Urothelium cell line (cell line): ENCODE measurements at regions not wholly inside any gene's neighbourhood (a gene's known extent, or its start where the extent isn't known, plus 50 kb on each side); places are given as distances from the start of the nearest gene placed in this dataset.

Source experiments
- DNase-seq: peaks from one replicate; pipeline ENCODE4 v3.0.0; 2011; ENCODE audit warnings: low spot score, mixed read lengths
- FAIRE-seq: peaks from 2 replicates; lab custom pipeline; 2011; peaks lifted over from hg19 to GRCh38; lab: Jason Lieb, UNC

DNA sequence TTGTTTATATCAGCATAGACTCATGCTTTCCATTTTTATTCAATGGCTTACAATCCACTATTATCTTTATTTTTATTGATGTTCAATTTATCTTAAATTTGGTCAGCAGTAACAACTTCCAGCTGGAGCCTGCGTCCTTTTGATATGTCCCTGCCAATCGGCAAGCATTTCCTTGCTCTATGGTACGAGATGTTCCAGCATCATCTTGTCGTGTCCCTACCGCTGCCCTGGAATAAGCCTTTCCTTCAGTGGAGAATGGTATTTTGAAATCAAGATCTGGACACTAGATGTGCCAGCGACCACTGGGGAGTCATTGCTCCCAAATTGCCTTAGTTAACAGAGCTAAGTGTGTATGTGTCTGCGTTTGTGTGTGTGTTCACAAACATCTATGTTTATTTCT, 151.6 kb upstream of the RGMB start:
- FAIRE-seq (no peak), DNase-seq (no peak)

DNA sequence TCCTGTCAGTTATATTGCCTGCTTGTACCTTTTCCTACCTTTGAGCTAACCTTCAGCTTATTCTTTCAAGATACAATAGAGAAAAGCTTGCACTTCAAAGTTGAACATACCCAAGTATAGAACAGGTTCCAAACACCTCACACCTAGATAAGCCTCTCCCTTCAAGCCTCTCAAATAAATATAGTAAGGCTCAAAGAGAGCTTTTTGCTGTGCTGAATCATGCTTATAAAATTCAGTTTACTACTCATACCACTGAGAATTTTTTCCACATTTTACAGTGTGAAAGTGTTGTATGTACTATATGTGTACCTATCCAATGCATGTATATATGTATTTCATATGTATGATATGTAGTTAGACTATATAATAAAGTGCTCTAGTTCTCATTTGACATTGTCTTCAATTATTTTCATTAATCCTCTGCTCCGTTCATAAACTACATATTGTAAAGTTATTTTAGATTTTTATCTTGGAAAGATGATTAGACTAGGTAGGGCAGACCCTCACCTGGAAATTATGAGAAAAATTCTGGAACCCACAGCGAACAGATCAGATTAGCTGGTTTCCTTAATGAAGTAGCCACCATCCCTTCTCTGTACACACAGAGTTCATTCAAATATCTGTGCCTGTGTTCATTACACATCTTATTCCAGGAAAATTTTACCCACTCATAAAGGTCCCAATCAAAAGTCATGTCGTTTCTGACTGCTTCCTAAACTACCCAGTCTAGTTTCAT, 149.2 kb upstream of the RGMB start:
- FAIRE-seq, result no peak

DNA sequence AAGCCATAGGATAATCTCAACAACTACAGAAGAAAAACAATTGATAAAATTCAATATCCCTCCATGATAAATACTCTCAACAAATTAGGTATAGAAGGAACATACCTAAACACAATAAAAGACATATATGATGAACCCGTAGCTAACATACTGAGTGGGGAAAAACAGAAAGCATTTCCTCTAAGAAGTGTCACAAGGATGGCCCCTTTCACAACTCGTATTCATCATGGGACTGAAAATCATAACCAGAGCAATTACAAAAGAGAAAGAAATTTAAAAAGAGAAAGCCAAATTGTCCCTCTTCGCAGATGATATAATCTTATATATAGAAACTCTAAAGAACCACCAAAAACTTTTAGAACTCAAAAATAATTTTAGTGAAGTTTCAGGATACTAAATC, 146.3 kb upstream of the RGMB start:
- DNase-seq (no peak), FAIRE-seq (no peak)

More for the DNA sequence above, 149.2 kb upstream of the RGMB start:
- no peak for DNase-seq

- no peak for DNase-seq
- FAIRE-seq, result no peak
These were observed 142.8 kb upstream of the RGMB start for GRCh38 chr5:98630621-98631020.

DNA sequence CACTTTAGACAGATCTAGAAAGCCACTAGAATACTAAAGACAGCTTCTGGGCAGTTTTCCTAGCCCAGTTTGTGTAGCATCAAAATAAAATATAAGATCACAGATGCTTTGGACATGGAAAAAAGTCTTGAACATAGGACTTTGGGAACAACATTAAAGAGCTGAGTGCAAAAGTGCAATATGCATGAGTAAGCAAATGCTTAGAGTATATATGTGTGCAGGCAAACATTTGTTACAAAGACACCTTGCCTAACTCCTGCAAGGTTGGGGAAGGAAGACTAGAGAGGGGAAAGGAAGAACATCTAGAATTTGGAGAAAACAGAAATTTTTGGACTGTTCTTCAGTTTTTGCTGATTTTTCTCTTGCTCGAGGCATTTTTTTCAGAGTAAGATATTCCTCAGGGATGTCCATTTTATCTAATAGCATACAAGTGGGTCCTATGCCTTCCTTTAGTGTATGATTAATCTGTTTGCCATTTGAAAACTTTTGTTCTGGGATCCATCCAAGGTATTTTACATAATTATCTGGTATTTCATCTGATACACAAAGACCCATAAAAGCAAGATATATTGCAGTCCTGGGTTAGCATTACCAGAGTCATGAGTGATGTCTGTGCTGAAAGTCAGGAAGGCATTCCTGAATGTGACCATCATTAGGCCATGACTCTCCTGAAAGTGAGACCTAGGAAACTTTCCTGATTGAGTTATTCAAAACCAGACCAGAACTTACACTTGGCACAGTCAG, 142.0 kb upstream of the RGMB start:
- peak; percentile 17 for DNase-seq
- FAIRE-seq, result no peak

DNA sequence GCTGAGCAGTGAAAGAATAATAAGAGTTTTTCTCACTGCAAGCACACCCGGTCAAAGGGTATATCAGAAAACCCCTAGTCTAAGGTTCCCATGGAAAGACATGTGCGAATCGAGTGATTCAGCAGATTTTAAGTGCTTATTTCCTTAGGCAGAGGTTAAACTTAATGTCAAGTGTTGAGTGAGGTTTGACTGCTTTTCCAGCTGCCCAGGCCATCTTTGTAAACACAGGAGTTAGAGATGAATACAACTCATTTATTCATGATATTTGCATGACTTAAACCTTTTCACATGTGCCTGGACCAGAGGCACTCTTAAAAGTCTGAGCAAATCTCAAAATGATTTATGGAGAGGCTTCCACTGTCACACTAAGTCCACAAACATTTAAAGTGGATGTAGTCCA, 137.8 kb upstream of the RGMB start:
- FAIRE-seq (no peak), DNase-seq (no peak)

GRCh38 chr5:98637116-98637515, 136.3 kb upstream of the RGMB start:
- FAIRE-seq (no peak), DNase-seq (no peak)

GRCh38 chr5:98637557-98637956, 135.9 kb upstream of the RGMB start:
- no peak for DNase-seq
- no peak for FAIRE-seq

GRCh38 chr5:98638111-98638510, 135.4 kb upstream of the RGMB start:
- DNase-seq (no peak), FAIRE-seq (no peak)

- no peak for DNase-seq
- no peak for FAIRE-seq
These were observed 134.8 kb upstream of the RGMB start for GRCh38 chr5:98638701-98639100.

DNA sequence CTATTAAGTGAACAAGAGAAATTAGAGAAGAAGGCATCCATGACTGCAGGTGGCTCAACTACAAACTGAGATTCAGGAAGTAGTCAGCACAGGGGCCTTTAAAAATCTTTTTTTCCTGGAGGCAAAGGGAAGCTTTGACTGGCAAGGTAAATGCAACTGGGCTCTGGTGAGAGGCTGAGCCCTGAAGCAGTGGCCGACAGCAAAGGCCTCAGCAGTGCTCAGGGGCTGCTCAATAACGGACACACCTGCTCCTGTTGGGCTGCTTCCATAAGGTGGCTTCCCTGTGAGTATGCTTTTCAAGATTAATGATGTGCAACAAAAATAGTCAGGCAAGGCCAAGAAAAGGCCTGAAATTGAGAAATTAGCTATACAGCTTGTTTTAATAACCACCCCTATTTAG, 134.2 kb upstream of the RGMB start:
- FAIRE-seq (no peak), DNase-seq (no peak)

DNA sequence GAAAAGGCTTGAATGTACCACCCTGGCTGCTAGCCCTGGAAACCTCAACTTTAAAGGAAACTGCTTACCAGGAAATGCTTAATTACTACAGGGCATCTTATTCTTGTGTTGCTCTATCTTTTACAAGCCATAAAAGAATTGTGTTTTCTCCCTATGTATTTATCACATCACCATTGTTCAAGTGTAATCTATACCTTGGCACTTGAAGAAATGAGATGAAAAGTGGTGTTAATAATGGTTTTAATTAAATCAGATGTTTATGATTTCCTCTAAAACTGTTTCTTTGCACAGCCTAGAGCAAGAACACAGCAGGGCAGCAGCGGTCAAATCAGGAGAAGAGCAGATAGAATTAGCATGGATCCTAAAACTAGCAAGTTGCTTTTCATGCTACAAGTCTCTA, 131.8 kb upstream of the RGMB start:
- DNase-seq, result no peak
- no peak for FAIRE-seq

DNA sequence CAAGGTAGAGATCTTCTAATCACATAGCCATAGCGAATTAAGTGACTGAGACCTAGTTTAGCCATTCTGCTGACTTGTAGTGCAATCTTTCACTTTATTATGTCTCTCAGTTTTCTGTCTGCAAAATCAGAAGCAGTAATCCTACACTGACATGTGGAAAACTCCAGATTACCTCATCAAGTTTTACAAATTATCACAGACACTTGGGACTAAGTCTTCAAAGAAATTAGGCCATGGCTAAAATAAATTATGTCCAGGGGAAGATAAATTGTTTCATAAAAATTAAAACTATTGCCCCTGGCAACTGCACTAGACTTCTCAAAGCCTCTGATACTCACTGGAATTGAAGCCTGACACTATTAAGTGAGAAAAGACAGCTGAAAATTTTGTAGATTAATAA, 129.9 kb upstream of the RGMB start:
- FAIRE-seq (no peak), DNase-seq (no peak)

DNA sequence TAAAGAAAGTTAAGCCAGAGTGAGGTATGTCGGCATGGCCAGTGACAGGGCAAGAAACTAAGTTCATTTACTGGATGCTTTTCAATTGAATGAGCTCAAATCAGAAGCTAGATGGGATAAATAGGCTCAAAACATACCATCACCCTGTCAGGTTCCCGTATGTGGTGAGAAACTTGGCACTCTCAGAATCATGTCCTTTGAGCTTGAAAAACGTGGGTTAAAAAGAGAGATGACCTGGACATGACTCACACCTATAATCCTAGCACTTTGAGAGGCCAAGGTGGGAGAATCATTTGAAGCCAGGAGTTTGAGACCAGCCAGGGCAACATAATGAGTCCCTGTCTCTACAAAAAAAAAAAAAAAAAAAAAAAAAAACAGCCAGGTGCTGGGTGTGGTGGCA, 121.7 kb upstream of the RGMB start:
- FAIRE-seq (no peak), DNase-seq (no peak)

GRCh38 chr5:98656125-98656795, 117.2 kb upstream of the RGMB start:
- FAIRE-seq (no peak), DNase-seq (no peak)

DNA sequence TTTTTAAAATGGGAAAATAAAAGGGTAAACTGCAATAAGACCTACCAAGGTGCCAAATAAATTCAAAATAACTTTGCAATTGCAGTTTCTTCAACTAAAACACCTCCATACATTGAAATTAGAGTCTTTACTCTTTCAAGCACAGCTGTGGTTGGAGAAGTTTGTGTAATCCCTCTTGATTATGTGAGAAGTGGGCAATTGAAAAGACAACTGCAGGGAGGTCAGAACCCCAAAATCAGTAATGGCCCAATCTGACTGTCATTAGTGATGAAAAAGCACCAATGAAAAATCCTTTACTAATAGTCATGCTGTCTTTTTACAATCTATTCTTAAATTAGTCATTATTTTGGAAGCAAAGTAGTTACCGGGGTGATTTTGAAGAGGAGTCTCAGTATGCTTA, 116.7 kb upstream of the RGMB start:
- no peak for FAIRE-seq
- no peak for DNase-seq

DNA sequence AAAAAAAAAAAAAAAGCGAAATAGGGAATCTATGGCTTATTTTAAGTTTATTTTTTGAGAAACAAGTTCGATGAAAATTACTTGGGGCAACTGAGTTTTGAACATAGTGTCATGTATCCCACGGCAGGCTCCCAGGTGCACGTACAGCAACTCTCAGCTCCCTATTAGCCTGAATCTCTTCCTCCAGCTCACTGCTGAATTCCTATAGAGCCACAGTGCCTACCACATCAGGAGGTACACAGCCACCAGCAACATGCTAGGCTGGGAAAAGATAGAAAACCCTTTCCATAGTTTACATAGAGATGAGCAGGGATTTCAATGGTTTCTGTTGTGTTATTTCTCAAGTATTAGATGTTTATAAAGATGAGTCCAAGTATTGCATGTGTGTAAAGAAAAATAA, 115.9 kb upstream of the RGMB start:
- no peak for FAIRE-seq
- no peak for DNase-seq

DNA sequence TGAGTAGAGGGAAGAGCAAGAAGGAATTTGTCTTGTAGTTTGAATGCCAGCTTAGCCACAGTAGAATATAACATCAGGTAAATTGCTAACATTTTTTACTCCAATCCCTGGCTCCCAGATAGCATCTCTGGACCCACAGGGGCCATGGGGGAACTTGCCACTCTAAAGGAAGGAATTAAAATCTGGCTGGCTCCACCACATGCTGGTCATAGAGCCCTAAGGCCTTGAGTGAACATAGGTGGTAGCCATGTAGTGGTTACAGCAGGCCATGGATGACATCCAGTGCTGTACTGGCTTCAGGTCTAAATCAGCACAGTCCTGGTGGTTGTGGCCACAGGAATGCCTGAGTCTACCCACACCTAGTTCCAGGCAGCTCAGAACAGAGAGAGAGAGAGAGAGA, 109.9 kb upstream of the RGMB start:
- no peak for FAIRE-seq
- DNase-seq, result no peak

DNA sequence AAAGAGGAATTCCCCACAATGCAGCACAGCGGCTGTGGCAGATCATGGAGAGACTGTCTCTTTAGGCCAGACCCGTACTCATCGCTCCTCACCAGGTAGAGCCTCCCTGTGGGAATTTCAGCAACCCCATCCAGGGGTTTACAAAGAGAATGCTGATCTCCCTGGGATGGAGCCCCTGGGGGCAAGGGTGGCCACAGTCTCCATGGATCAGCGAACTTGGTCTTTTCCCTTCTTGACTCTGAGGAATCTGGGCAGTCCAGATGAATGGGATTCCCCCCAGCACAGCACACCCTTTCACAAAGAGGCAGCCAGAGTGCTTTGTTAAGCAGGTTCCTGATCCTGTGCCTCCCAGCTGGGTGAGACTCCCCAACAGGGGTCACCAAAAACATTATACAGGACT, 108.7 kb upstream of the RGMB start:
- DNase-seq, result no peak
- FAIRE-seq, result no peak

- DNase-seq (no peak), FAIRE-seq (no peak)
These were observed 93.5 kb upstream of the RGMB start for GRCh38 chr5:98679963-98680362.

- DNase-seq (no peak), FAIRE-seq (no peak)
These were observed 83.5 kb upstream of the RGMB start for GRCh38 chr5:98690002-98690401.

GRCh38 chr5:98694902-98695301, 78.6 kb upstream of the RGMB start:
- no peak for FAIRE-seq
- DNase-seq, result no peak
